Tibial nerve (tissue), 4 donors: ENCODE measurements at regions not wholly inside any gene's neighbourhood (a gene's known extent, or its start where the extent isn't known, plus 50 kb on each side); places are given as distances from the start of the nearest gene placed in this dataset.
"Not testable (repeated sequence)": the region's sequence is repeated elsewhere in the genome, so short reads cannot be mapped to it uniquely, and the experiment has no call there.

ENCODE experiments used
- DNase-seq, 2 donors: peaks; one replicate each; pipeline ENCODE4 v3.0.0-alpha.2; 2019; ENCODE audit warnings: low spot score in 2 of 2
- H3K27ac ChIP-seq, 4 donors: fragments of 200-600 bp; sonication (generic) in 3 of 4; one replicate each; pipeline ENCODE4 v1.5.1; 2017 to 2019; ENCODE audit warnings: mild to moderate bottlenecking in 1 of 4
- H3K27me3 ChIP-seq, 2 donors: fragments of 200-600 bp; sonication (generic) in 1 of 2; one replicate each; pipeline versions ENCODE4 v1.5.1 to v1.6.0; 2017 to 2019
- H3K36me3 ChIP-seq, 3 donors: fragments of 200-600 bp; sonication (generic); one replicate each; pipeline ENCODE4 v1.5.1; 2018 to 2019
- H3K4me1 ChIP-seq, 4 donors: fragments of 200-600 bp; sonication (generic) in 3 of 4; one replicate each; pipeline ENCODE4 v1.5.1; 2017 to 2019
- H3K4me3 ChIP-seq, 4 donors: fragments of 200-600 bp; sonication (generic) in 3 of 4; one replicate each; pipeline ENCODE4 v1.5.1; 2017 to 2019; ENCODE audit warnings: mild to moderate bottlenecking in 1 of 4, moderate library complexity in 1 of 4
- H3K9me3 ChIP-seq, 4 donors: fragments of 200-600 bp; sonication (generic) in 3 of 4; one replicate each; pipeline ENCODE4 v1.5.1; 2017 to 2019
- EP300 ChIP-seq, 2 donors: sonication (generic); formaldehyde crosslinking; IDR thresholded peaks; one replicate each; pipeline ENCODE4 v1.6.1; 2017; ENCODE audit warnings: antibody characterized with exemption in 2 of 2, mild to moderate bottlenecking in 1 of 2
- POLR2A ChIP-seq, 2 donors: fragments of 450-650 bp; IDR thresholded peaks; one replicate each; pipeline ENCODE4 v1.6.1; 2017; ENCODE audit warnings: antibody characterized with exemption in 2 of 2, mild to moderate bottlenecking in 2 of 2, moderate library complexity in 2 of 2
- WGBS, 2 donors: methylation state at CpG; one replicate each; pipeline ENCODE4 v1.1.5; 2018; 5-methylcytosine and 5-hydroxymethylcytosine counted together
- TF ChIP-seq, protein P1 (sequence below), 5 experiments: fragments of 200-600 bp in 3 of 5; fragments of 450-650 bp in 2 of 5; sonication (generic) in 3 of 5; IDR thresholded peaks; one replicate each; pipeline ENCODE4 v1.5.1; 2016 to 2019; ENCODE audit warnings: antibody characterized with exemption in 5 of 5, mild to moderate bottlenecking in 3 of 5, moderate library complexity in 2 of 5

DNA sequence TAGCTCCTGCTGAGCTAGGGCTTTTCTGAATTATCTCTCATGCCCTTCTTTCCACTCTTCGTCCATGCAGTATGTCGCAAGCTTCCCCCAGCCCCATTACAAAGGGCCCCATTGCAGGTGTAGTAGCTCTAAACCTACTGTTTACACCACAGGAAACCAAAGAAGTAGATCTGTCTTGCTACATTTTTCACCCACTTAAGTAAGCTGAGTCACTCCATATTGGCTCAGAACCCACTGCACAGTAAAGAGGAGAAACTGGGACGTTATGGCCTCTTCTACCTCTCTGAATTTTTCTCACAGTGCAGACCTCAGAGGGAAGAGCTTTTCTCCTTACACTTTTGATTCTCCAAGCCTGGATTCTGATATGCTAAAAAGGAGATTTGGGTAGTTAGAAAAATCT lies 200.2 kb downstream of the SMARCA1 start:
- no peak overlapping the region for H3K4me3 ChIP-seq
- H3K27me3 ChIP-seq: no peaks in the 10 kb centered on the region
- DNase-seq: no peak
- no peak overlapping the region for H3K27ac ChIP-seq
- H3K36me3 ChIP-seq: no peaks in the 10 kb centered on the region
- no peaks in the 10 kb centered on the region for H3K9me3 ChIP-seq
- no peak for TF ChIP-seq EP300 (IDR thresholded peaks at IDR 0.05)
- TF ChIP-seq, protein P1, sequence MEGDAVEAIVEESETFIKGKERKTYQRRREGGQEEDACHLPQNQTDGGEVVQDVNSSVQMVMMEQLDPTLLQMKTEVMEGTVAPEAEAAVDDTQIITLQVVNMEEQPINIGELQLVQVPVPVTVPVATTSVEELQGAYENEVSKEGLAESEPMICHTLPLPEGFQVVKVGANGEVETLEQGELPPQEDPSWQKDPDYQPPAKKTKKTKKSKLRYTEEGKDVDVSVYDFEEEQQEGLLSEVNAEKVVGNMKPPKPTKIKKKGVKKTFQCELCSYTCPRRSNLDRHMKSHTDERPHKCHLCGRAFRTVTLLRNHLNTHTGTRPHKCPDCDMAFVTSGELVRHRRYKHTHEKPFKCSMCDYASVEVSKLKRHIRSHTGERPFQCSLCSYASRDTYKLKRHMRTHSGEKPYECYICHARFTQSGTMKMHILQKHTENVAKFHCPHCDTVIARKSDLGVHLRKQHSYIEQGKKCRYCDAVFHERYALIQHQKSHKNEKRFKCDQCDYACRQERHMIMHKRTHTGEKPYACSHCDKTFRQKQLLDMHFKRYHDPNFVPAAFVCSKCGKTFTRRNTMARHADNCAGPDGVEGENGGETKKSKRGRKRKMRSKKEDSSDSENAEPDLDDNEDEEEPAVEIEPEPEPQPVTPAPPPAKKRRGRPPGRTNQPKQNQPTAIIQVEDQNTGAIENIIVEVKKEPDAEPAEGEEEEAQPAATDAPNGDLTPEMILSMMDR (IDR thresholded peaks at IDR 0.05): no peak
- no peak for TF ChIP-seq POLR2A (IDR thresholded peaks at IDR 0.05)
- 66 to 90% methylated on average over 3 of the region's 3 CpGs for WGBS, 2 donors
- no peaks in the 10 kb centered on the region for H3K4me1 ChIP-seq

DNA sequence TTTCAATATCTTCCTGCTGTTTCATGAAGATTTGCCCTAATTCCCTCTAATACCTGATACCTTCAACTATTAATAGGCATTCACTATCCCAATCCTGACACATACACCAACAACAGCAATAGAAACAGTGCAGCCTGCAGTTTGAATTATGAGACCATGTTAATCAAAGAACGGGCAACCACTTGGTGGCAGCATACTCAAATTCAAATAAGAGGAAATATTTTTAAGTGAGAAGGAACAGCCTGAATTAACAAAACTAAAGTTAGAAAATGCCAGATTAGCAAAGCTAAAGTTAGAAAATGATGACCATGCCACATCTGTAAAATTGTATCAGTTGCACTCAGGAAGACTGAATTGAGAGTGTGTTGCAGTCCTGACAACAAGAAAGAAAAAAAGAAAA lies 204.9 kb downstream of the SMARCA1 start:
- TF ChIP-seq EP300 (IDR thresholded peaks at IDR 0.05) (no peak), POLR2A (IDR thresholded peaks at IDR 0.05) (no peak)
- TF ChIP-seq, protein P1 (IDR thresholded peaks at IDR 0.05): no peak
- H3K27me3 ChIP-seq: no peaks in the 10 kb centered on the region
- H3K4me1 ChIP-seq: no peaks in the 10 kb centered on the region
- no peak overlapping the region for H3K4me3 ChIP-seq
- DNase-seq: no peak
- H3K27ac ChIP-seq: no peak overlapping the region
- 53 to 78% methylated on average over 1 of the region's 1 CpG for WGBS, 2 donors
- no peaks in the 10 kb centered on the region for H3K36me3 ChIP-seq
- no peaks in the 10 kb centered on the region for H3K9me3 ChIP-seq

DNA sequence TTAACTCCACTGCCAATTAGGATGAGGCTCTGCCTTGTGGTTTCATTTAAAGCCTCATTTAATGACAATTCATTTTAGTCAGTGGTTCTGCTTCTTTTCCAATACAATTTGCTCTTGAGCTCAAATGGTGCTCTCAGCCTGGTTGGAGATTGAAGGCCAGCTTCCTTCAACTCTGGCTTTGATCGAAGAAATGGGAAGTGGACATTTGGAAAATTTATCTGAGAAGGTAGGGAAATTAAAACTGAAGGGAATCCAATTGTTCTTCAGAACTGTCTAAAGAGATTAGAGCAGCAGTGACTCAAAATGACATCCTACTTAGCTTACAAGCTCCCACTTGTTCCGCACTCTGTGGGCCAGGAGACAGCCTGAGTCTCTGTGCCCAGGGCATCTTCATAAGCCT lies 206.8 kb downstream of the SMARCA1 start:
- Histone ChIP-seq H3K9me3 (no peaks in the 10 kb centered on the region), H3K27me3 (no peaks in the 10 kb centered on the region), H3K27ac (no peak overlapping the region), H3K4me3 (no peak overlapping the region), H3K4me1 (no peaks in the 10 kb centered on the region), H3K36me3 (no peaks in the 10 kb centered on the region)
- DNase-seq: no peak
- no peak for TF ChIP-seq EP300 (IDR thresholded peaks at IDR 0.05)
- TF ChIP-seq, protein P1 (IDR thresholded peaks at IDR 0.05): no peak
- WGBS, 2 donors: 78 to 94% methylated on average over 2 of the region's 2 CpGs

DNA sequence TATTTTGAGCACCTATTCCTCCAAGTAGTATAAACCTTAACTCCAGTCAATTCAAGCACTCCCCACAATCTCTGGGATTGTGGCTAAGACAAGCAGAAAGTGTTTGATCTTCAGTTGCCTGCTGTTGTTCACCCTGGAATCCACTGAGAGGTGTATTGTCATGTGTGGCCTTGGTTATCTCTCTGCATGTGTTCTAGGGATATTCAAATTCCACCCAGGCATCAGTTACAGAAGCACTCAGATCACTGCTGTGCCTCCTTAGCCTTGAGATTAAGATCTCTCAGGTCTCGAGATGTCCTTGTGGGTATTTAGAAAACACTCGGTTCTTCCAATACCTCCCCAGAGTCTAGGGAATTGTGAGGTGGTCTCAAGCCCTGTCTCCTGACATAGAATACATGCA lies 213.3 kb downstream of the SMARCA1 start:
- Histone ChIP-seq H3K27me3 (no peaks in the 10 kb centered on the region), H3K27ac (no peak overlapping the region), H3K4me1 (no peaks in the 10 kb centered on the region), H3K9me3 (no peaks in the 10 kb centered on the region), H3K36me3 (no peaks in the 10 kb centered on the region), H3K4me3 (no peak overlapping the region)
- WGBS, 2 donors: 38 to 53% methylated on average over 2 of the region's 2 CpGs
- no peak for DNase-seq
- TF ChIP-seq POLR2A (IDR thresholded peaks at IDR 0.05): no peak
- no peak for TF ChIP-seq EP300 (IDR thresholded peaks at IDR 0.05)
- TF ChIP-seq, protein P1 (IDR thresholded peaks at IDR 0.05): no peak

DNA sequence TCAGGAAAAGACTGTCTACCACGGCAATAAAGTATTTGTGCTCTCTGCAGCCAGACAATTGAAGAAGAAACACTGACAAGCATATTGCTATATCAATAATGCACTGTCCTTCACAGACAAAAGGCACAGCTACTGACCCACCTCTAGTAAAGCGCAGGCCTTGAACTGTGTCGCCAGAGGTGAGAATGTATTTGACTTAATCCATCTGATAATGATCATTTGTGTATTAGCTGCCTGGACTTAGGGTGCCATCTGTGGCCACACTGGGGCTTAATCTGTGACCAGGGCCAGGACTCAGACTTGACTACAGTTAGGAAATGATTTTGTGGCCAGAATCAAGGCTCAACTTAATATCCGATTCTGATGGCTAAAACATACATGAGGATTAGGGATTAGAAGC lies 260.4 kb downstream of the SMARCA1 start:
- H3K27me3 ChIP-seq: no peaks in the 10 kb centered on the region
- H3K36me3 ChIP-seq: no peaks in the 10 kb centered on the region
- H3K4me3 ChIP-seq: no peak overlapping the region
- H3K9me3 ChIP-seq: no peaks in the 10 kb centered on the region
- no peak overlapping the region for H3K27ac ChIP-seq
- 58 to 69% methylated on average over 4 of the region's 4 CpGs for WGBS, 2 donors
- no peaks in the 10 kb centered on the region for H3K4me1 ChIP-seq
- no peak for DNase-seq
- TF ChIP-seq, protein P1 (IDR thresholded peaks at IDR 0.05): no peak
- TF ChIP-seq EP300 (IDR thresholded peaks at IDR 0.05) (no peak), POLR2A (IDR thresholded peaks at IDR 0.05) (no peak)

DNA sequence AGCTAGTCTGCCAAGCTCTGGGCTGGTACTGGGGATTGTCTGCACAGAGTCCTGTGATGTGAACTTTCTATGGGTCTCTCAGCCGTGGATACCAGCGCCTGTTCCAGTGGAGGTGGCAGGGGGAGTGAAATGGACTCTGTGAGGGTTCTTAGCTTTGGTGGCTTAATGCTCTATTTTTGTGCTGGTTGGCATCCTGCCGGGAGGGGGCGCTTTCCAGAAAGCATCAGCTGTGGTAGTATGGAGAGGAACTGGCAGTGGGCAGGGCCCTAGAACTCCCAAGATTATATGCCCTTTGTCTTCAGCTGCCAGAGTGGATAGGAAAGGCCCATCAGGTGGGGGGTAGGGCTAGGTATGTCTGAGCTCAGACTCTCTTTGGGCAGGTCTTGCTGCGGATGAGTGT lies 267.8 kb downstream of the SMARCA1 start:
- not testable (repeated sequence) for DNase-seq, H3K36me3 ChIP-seq, H3K27me3 ChIP-seq, H3K27ac ChIP-seq, H3K4me3 ChIP-seq, H3K4me1 ChIP-seq, H3K9me3 ChIP-seq
- WGBS, 2 donors: 80 to 100% methylated on average over 5 of the region's 5 CpGs
